Colonic mucosa (tissue), 4 donors: ENCODE measurements at regions not wholly inside any gene's neighbourhood (a gene's known extent, or its start where the extent isn't known, plus 50 kb on each side); places are given as distances from the start of the nearest gene placed in this dataset.

ENCODE experiments used
- DNase-seq: peaks from one replicate; pipeline ENCODE4 v3.0.0-alpha.2; 2020
- H3K27ac ChIP-seq: fragments of 200-600 bp; one replicate; pipeline ENCODE4 v1.8.0; 2021
- H3K27me3 ChIP-seq: fragments of 200-600 bp; one replicate; pipeline ENCODE4 v1.8.0; 2021
- H3K36me3 ChIP-seq: fragments of 200-600 bp; one replicate; pipeline ENCODE4 v1.8.0; 2021
- H3K4me1 ChIP-seq: fragments of 200-600 bp; one replicate; pipeline ENCODE4 v1.8.0; 2021; ENCODE audit warnings: mild to moderate bottlenecking
- H3K4me3 ChIP-seq: fragments of 200-600 bp; one replicate; pipeline ENCODE4 v1.8.0; 2021
- H3K9ac ChIP-seq, 2 donors: one replicate each; pipeline ENCODE4 v1.7.0; 2013; ENCODE audit warnings: control low read depth in 2 of 2, low read depth in 2 of 2, low read length in 2 of 2
- H3K9me3 ChIP-seq: fragments of 200-600 bp; one replicate; pipeline ENCODE4 v1.8.0; 2021
- CTCF ChIP-seq: fragments of 200-600 bp; IDR thresholded peaks from one replicate; pipeline ENCODE4 v1.8.0; 2022; ENCODE audit warnings: antibody characterized with exemption, mild to moderate bottlenecking
- intact Hi-C: fragments of 100-400 bp; cut with DNase I; formaldehyde crosslinking; loops from one replicate; pipeline ENCODE4 v1.14.1; 2022
- donor health status: healthy.
- donor health status: DM: no; HTN: no; CAD: no.
- donor health status: DM: no; HTN: no; CAD: no.

- no peaks in the 10 kb centered on the region for H3K27me3 ChIP-seq
- no peak overlapping the region for H3K9ac ChIP-seq
- no peak overlapping the region for H3K27ac ChIP-seq
- intact Hi-C loops = no loop called here
- DNase-seq = no peak
- H3K9me3 ChIP-seq = no peaks in the 10 kb centered on the region
- no peak for TF ChIP-seq CTCF
- no peak overlapping the region for H3K4me3 ChIP-seq
- H3K4me1 ChIP-seq = no peaks in the 10 kb centered on the region
- H3K36me3 ChIP-seq = no peaks in the 10 kb centered on the region
These were observed 157.7 kb downstream of the TMX3 start for GRCh38 chr18:68557183-68557582.

- no peak overlapping the region for H3K9ac ChIP-seq
- H3K36me3 ChIP-seq = no peaks in the 10 kb centered on the region
- no peaks in the 10 kb centered on the region for H3K9me3 ChIP-seq
- H3K27ac ChIP-seq = no peak overlapping the region
- no peaks in the 10 kb centered on the region for H3K4me1 ChIP-seq
- no peak for DNase-seq
- intact Hi-C loops = no loop called here
- H3K27me3 ChIP-seq = no peaks in the 10 kb centered on the region
- no peak for TF ChIP-seq CTCF
- no peak overlapping the region for H3K4me3 ChIP-seq
These were observed 159.0 kb downstream of the TMX3 start for GRCh38 chr18:68555879-68556301.

GRCh38 chr18:68548904-68549870, 165.7 kb downstream of the TMX3 start:
- H3K9ac ChIP-seq = no peak overlapping the region
- H3K9me3 ChIP-seq = no peaks in the 10 kb centered on the region
- H3K4me3 ChIP-seq = no peak overlapping the region
- intact Hi-C loops = no loop called here
- no peaks in the 10 kb centered on the region for H3K4me1 ChIP-seq
- no peaks in the 10 kb centered on the region for H3K36me3 ChIP-seq
- DNase-seq = no peak
- H3K27ac ChIP-seq = no peak overlapping the region
- H3K27me3 ChIP-seq = no peaks in the 10 kb centered on the region
- no peak for TF ChIP-seq CTCF

GRCh38 chr18:68543344-68543743, 171.6 kb downstream of the TMX3 start:
- no peak for TF ChIP-seq CTCF
- H3K27ac ChIP-seq = no peak overlapping the region
- no peak overlapping the region for H3K4me3 ChIP-seq
- no peaks in the 10 kb centered on the region for H3K36me3 ChIP-seq
- H3K27me3 ChIP-seq = no peaks in the 10 kb centered on the region
- intact Hi-C loops = no loop called here
- no peaks in the 10 kb centered on the region for H3K9me3 ChIP-seq
- DNase-seq = no peak
- no peaks in the 10 kb centered on the region for H3K4me1 ChIP-seq
- no peak overlapping the region for H3K9ac ChIP-seq

GRCh38 chr18:68542846-68543245, 172.1 kb downstream of the TMX3 start:
- TF ChIP-seq CTCF = no peak
- DNase-seq = no peak
- H3K9ac ChIP-seq = no peak overlapping the region
- intact Hi-C loops = no loop called here
- no peak overlapping the region for H3K27ac ChIP-seq
- H3K4me1 ChIP-seq = no peaks in the 10 kb centered on the region
- H3K4me3 ChIP-seq = no peak overlapping the region
- H3K27me3 ChIP-seq = no peaks in the 10 kb centered on the region
- H3K9me3 ChIP-seq = no peaks in the 10 kb centered on the region
- no peaks in the 10 kb centered on the region for H3K36me3 ChIP-seq
